ENCODE measurements at regions not wholly inside any gene's neighbourhood (a gene's known extent, or its start where the extent isn't known, plus 50 kb on each side); places are given as distances from the start of the nearest gene placed in this dataset.

DNA sequence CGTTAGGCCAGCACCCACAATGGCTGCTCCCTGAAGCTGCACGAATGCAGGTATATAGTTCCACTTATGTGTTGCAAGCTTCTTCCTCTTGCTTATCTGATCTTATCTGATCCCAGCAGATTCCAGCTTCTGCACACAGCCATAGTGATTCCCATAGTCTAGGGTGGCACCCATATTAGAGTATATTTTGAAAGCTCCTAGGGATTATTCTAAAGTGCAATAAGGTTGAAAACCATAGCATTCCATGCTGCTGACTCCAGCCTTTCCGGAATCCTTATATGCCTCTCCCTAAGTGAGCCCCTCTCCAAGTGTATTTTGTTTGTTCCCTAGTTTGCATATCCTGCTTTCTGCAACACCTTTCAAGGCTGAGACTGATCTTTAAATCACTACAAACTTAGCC, 432.0 kb downstream of the SETD4 start:
- Histone ChIP-seq H3K27me3 (ENCODE audit: control insufficient read depth in 2 of 2, insufficient read depth in 2 of 2, low read length in 2 of 2) (no peaks in the 10 kb centered on the region), H3K4me2 (replicated peaks; ENCODE audit: extremely low read depth, low read length, poor library complexity, severe bottlenecking) (no peak overlapping the region), H3K79me2 (ENCODE audit: insufficient read depth, low read length) (no peaks in the 10 kb centered on the region), H3K4me3 (replicated peaks in 1 of 3; ENCODE audit: low read depth in 2 of 3, low read length in 3 of 3) (no peak overlapping the region), H3K36me3 (replicated peaks in 1 of 2; ENCODE audit: control insufficient read depth in 1 of 2, insufficient read depth in 2 of 2, low read length in 2 of 2) (no peaks in the 10 kb centered on the region), H3K9ac (ENCODE audit: insufficient read depth, low read length, poor library complexity, severe bottlenecking) (no peak overlapping the region), H2AFZ (ENCODE audit: insufficient read depth, low read depth, low read length, poor library complexity, severe bottlenecking) (no peak overlapping the region), H4K20me1 (ENCODE audit: insufficient read depth, low read length) (no peaks in the 10 kb centered on the region), H3K9me3 (replicated peaks in 1 of 2; ENCODE audit: control insufficient read depth in 1 of 2, insufficient read depth in 1 of 2, low read length in 2 of 2) (no peaks in the 10 kb centered on the region), H3K4me1 (ENCODE audit: control insufficient read depth in 1 of 2, insufficient read depth in 2 of 2, low read length in 2 of 2) (no peaks in the 10 kb centered on the region), H3K27ac (ENCODE audit: low read depth in 1 of 2, low read length in 2 of 2) (no peak overlapping the region)
- TF ChIP-seq CTCF (IDR thresholded peaks at IDR 0.05), result no peak
- WGBS (ENCODE audit: insufficient coverage), result 40% methylated on average over 2 of the region's 3 CpGs
- H3K9me3 Mint-ChIP-seq, result no peaks in the 10 kb centered on the region
- intact Hi-C loops (cut with micrococcal nuclease), result no loop called here
- H3K36me3 Mint-ChIP-seq, result no peaks in the 10 kb centered on the region
- no peaks in the 10 kb centered on the region for H3K4me1 Mint-ChIP-seq
- peaks cover 2% of the 10 kb centered on the region in 3 donors for H3K27me3 Mint-ChIP-seq (ENCODE audit: low read depth in 3 of 3)
- H3K27ac Mint-ChIP-seq, result no peak overlapping the region
- no peak overlapping the region for H3K4me3 Mint-ChIP-seq
- DNase-seq, result no peak

DNA sequence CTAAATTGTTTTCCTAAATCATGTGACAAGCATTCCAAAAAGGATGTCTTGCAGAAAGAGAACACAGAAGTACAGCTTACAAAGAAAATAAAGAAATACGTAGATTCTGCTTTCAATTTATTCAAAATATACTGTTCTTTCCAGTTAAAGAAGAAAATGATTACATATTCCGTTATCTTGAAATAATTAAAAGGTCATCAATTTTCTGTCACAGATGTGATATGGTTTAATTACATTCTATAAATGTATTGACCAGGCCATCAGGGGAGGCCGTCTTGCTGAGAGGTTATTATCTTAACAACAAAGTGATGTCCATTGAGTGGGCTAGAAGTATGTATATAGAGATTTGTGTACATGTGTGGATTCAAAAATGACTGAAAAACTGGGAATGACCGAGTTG, 432.9 kb downstream of the SETD4 start:
- Mint-ChIP-seq H3K9me3 (peaks cover 0 to 3% (median 0%) of the 10 kb centered on the region in 7 donors), H3K4me1 (no peaks in the 10 kb centered on the region), H3K27me3 (ENCODE audit: low read depth in 3 of 3) (peaks cover 2% of the 10 kb centered on the region in 3 donors), H3K27ac (no peak overlapping the region), H3K4me3 (no peak overlapping the region), H3K36me3 (no peaks in the 10 kb centered on the region)
- DNase-seq, result no peak
- Histone ChIP-seq H4K20me1 (ENCODE audit: insufficient read depth, low read length) (no peaks in the 10 kb centered on the region), H3K4me3 (replicated peaks in 1 of 3; ENCODE audit: low read depth in 2 of 3, low read length in 3 of 3) (no peak overlapping the region), H3K36me3 (replicated peaks in 1 of 2; ENCODE audit: control insufficient read depth in 1 of 2, insufficient read depth in 2 of 2, low read length in 2 of 2) (no peaks in the 10 kb centered on the region), H3K27me3 (ENCODE audit: control insufficient read depth in 2 of 2, insufficient read depth in 2 of 2, low read length in 2 of 2) (no peaks in the 10 kb centered on the region), H2AFZ (ENCODE audit: insufficient read depth, low read depth, low read length, poor library complexity, severe bottlenecking) (no peak overlapping the region), H3K27ac (ENCODE audit: low read depth in 1 of 2, low read length in 2 of 2) (no peak overlapping the region), H3K79me2 (ENCODE audit: insufficient read depth, low read length) (no peaks in the 10 kb centered on the region), H3K9ac (ENCODE audit: insufficient read depth, low read length, poor library complexity, severe bottlenecking) (no peak overlapping the region), H3K4me2 (replicated peaks; ENCODE audit: extremely low read depth, low read length, poor library complexity, severe bottlenecking) (no peak overlapping the region), H3K4me1 (ENCODE audit: control insufficient read depth in 1 of 2, insufficient read depth in 2 of 2, low read length in 2 of 2) (no peaks in the 10 kb centered on the region), H3K9me3 (replicated peaks in 1 of 2; ENCODE audit: control insufficient read depth in 1 of 2, insufficient read depth in 1 of 2, low read length in 2 of 2) (no peaks in the 10 kb centered on the region)
- no CpG with 5 or more reads among the region's 4 CpGs for WGBS (ENCODE audit: insufficient coverage)
- no peak for TF ChIP-seq CTCF (IDR thresholded peaks at IDR 0.05)
- intact Hi-C loops (cut with micrococcal nuclease), result no loop called here

Measured in CD14-positive monocyte (primary cell).